SK-N-SH (cell line): ENCODE measurements at regions not wholly inside any gene's neighbourhood (a gene's known extent, or its start where the extent isn't known, plus 50 kb on each side); places are given as distances from the start of the nearest gene placed in this dataset.

Experiments
- CTCF ChIA-PET: fragments of 300-600, 350-600 bp; formaldehyde crosslinking; extraction: SDS; loops from one replicate; lab custom pipeline; 2021; lab: Yijun Ruan, JAX
- POLR2A ChIA-PET: fragments of 350-600 bp; sonication (Branson Sonifier 250); formaldehyde crosslinking; extraction: SDS; loops from one replicate; lab custom pipeline; 2020; ENCODE audit warnings: antibody characterized with exemption, inconsistent platforms; lab: Yijun Ruan, JAX
- DNase-seq: peaks from one replicate; pipeline ENCODE4 v3.0.0; 2012
- H2AFZ ChIP-seq: fragments of 200-600 bp; sonication (generic); 2 replicates; pipeline ENCODE4 v1.8.1; 2016; ENCODE audit warnings: antibody characterized with exemption, mild to moderate bottlenecking, low read depth
- H3F3A ChIP-seq: fragments of 200-600 bp; sonication (generic); replicated peaks from 2 replicates; pipeline ENCODE3; 2016; ENCODE audit warnings: antibody characterized with exemption, mild to moderate bottlenecking; ENCODE audit not compliant: insufficient read depth
- H3K27ac ChIP-seq, 2 experiments: fragments of 200-500 bp in 1 of 2; fragments of 200-600 bp in 1 of 2; sonication (Bioruptor generic) in 1 of 2; sonication (generic), shearing (Covaris generic) in 1 of 2; 2 replicates each; pipeline versions ENCODE4 v1.5.1 to v1.6.1; 2014 to 2016; ENCODE audit warnings: low read depth in 2 of 2, inconsistent platforms in 1 of 2, low read length in 1 of 2, mild to moderate bottlenecking in 1 of 2, mixed read lengths in 1 of 2
- H3K27me3 ChIP-seq: fragments of 200-600 bp; sonication (generic), shearing (Covaris generic); 2 replicates; pipeline ENCODE4 v1.6.1; 2016; ENCODE audit warnings: mixed run types; ENCODE audit not compliant: insufficient read depth
- H3K36me3 ChIP-seq, 2 experiments: fragments of 200-500 bp in 1 of 2; fragments of 200-600 bp in 1 of 2; sonication (Bioruptor generic) in 1 of 2; sonication (generic) in 1 of 2; replicated peaks in 1 of 2; 2 replicates each; pipeline versions ENCODE3 to v1.5.1; 2014 to 2016; ENCODE audit warnings: low read length in 1 of 2, mild to moderate bottlenecking in 1 of 2; ENCODE audit not compliant: insufficient read depth in 2 of 2, control insufficient read depth in 1 of 2
- H3K4me1 ChIP-seq, 2 experiments: fragments of 200-500 bp in 1 of 2; fragments of 200-600 bp in 1 of 2; sonication (Bioruptor generic) in 1 of 2; sonication (generic), shearing (Covaris generic) in 1 of 2; 2 replicates each; pipeline versions ENCODE4 v1.5.1 to v1.6.1; 2014 to 2016; ENCODE audit warnings: low read depth in 1 of 2, low read length in 1 of 2, mixed run types in 1 of 2; ENCODE audit not compliant: insufficient read depth in 2 of 2, control insufficient read depth in 1 of 2
- H3K4me2 ChIP-seq: fragments of 200-600 bp; sonication (generic), shearing (Covaris generic); 2 replicates; pipeline ENCODE4 v1.6.1; 2017; ENCODE audit warnings: mixed run types
- H3K4me3 ChIP-seq, 2 experiments: fragments of 200-500 bp in 1 of 2; fragments of 200-600 bp in 1 of 2; sonication (Bioruptor generic) in 1 of 2; sonication (generic), shearing (Covaris generic) in 1 of 2; 2 replicates each; pipeline versions ENCODE4 v1.5.1 to v1.8.1; 2014 to 2016; ENCODE audit warnings: low read depth in 2 of 2, inconsistent platforms in 1 of 2, low read length in 1 of 2, mild to moderate bottlenecking in 1 of 2, mixed read lengths in 1 of 2, moderate library complexity in 1 of 2
- H3K79me2 ChIP-seq: fragments of 200-600 bp; sonication (generic); 2 replicates; pipeline ENCODE4 v1.8.1; 2017; ENCODE audit warnings: mild to moderate bottlenecking; ENCODE audit not compliant: insufficient read depth
- H3K9ac ChIP-seq: fragments of 200-600 bp; sonication (generic); 2 replicates; pipeline ENCODE4 v1.6.1; 2017; ENCODE audit warnings: mixed run types
- H3K9me2 ChIP-seq: fragments of 200-600 bp; sonication (generic); 2 replicates; pipeline ENCODE4 v1.6.1; 2017; ENCODE audit warnings: mixed run types
- H3K9me3 ChIP-seq: fragments of 200-600 bp; sonication (generic); 2 replicates; pipeline ENCODE4 v1.6.1; 2017; ENCODE audit warnings: mixed run types, mild to moderate bottlenecking, moderate library complexity
- H4K20me1 ChIP-seq: fragments of 200-600 bp; sonication (generic); 2 replicates; pipeline ENCODE4 v1.6.1; 2017; ENCODE audit warnings: mild to moderate bottlenecking, mixed run types; ENCODE audit not compliant: insufficient read depth
- CHD2 ChIP-seq: fragments of 150-350 bp; IDR thresholded peaks from 2 replicates; pipeline ENCODE4 v1.6.1; 2018; ENCODE audit warnings: low read length; ENCODE audit not compliant: partially characterized antibody
- ELF1 ChIP-seq: IDR thresholded peaks from 2 replicates; pipeline ENCODE4 v1.4.0; 2012
- EP300 ChIP-seq, 2 experiments: IDR thresholded peaks; 2 replicates each; pipeline versions ENCODE4 v1.4.0 to v1.6.1; 2012; ENCODE audit warnings: borderline replicate concordance in 1 of 2, low read depth in 1 of 2, low read length in 1 of 2
- EZH2phosphoT487 ChIP-seq: fragments of 200-600 bp; sonication (generic); IDR thresholded peaks from 2 replicates; pipeline ENCODE4 v1.6.1; 2017; ENCODE audit warnings: low read depth, mixed run types, mild to moderate bottlenecking, antibody characterized with exemption, moderate library complexity, borderline replicate concordance
- FOSL2 ChIP-seq: IDR thresholded peaks from 2 replicates; pipeline ENCODE4 v1.4.0; 2012; ENCODE audit warnings: low read depth, mild to moderate bottlenecking, moderate library complexity, borderline replicate concordance
- FOXJ3 ChIP-seq: sonication (generic); formaldehyde crosslinking; IDR thresholded peaks from 2 replicates; pipeline ENCODE4 v1.5.1; 2020; ENCODE audit warnings: mild to moderate bottlenecking, missing genetic modification reagents
- IRF3 ChIP-seq: fragments of 150-350 bp; IDR thresholded peaks from 2 replicates; pipeline ENCODE4 v1.6.1; 2016; ENCODE audit warnings: mild to moderate bottlenecking, low read depth, low read length
- JUND ChIP-seq: IDR thresholded peaks from 2 replicates; pipeline ENCODE4 v1.4.0; 2012
- NFIC ChIP-seq: IDR thresholded peaks from 2 replicates; pipeline ENCODE4 v1.4.0; 2012; ENCODE audit warnings: borderline replicate concordance
- RCOR1 ChIP-seq: fragments of 150-350 bp; IDR thresholded peaks from 2 replicates; pipeline ENCODE4 v1.6.1; 2017; ENCODE audit warnings: antibody characterized with exemption, low read length
- REST ChIP-seq: IDR thresholded peaks from 2 replicates; pipeline ENCODE4 v1.6.1; 2012; ENCODE audit warnings: mild to moderate bottlenecking, low read depth, low read length, moderate library complexity
- RFX5 ChIP-seq: IDR thresholded peaks from 2 replicates; pipeline ENCODE4 v1.6.1; 2012; ENCODE audit warnings: mild to moderate bottlenecking, improper control_type of control experiment, low read length
- RXRA ChIP-seq: IDR thresholded peaks from 2 replicates; pipeline ENCODE4 v1.4.0; 2012; ENCODE audit warnings: low read depth, mild to moderate bottlenecking, borderline replicate concordance
- TCF12 ChIP-seq: IDR thresholded peaks from 2 replicates; pipeline ENCODE4 v1.4.0; 2012
- TEAD4 ChIP-seq: IDR thresholded peaks from 2 replicates; pipeline ENCODE4 v1.4.0; 2012; ENCODE audit warnings: mild to moderate bottlenecking, borderline replicate concordance; ENCODE audit not compliant: insufficient read depth
- YY1 ChIP-seq: IDR thresholded peaks from 2 replicates; pipeline ENCODE4 v1.4.0; 2012; ENCODE audit warnings: low read depth, mild to moderate bottlenecking
- WGBS: methylation state at CpG from one replicate; pipeline ENCODE4 v1.1.6; 2017; ENCODE audit warnings: low lambda C conversion rate; 5-methylcytosine and 5-hydroxymethylcytosine counted together
- TF ChIP-seq, protein P1 (sequence below): IDR thresholded peaks from 2 replicates; pipeline ENCODE4; 2012
- TF ChIP-seq, protein P2 (sequence below): fragments of 150-350 bp; IDR thresholded peaks from 2 replicates; pipeline ENCODE4 v1.6.1; 2017; ENCODE audit warnings: antibody characterized with exemption, low read length, low read depth, borderline replicate concordance
- TF ChIP-seq, protein P3 (sequence below): IDR thresholded peaks from 2 replicates; pipeline ENCODE4 v1.4.0; 2012; ENCODE audit warnings: low read depth, borderline replicate concordance

- Histone ChIP-seq H3K36me3 (peaks cover 0 to 7% of the 10 kb centered on the region in 2 experiments), H3F3A (peaks cover 8% of the 10 kb centered on the region), H2AFZ (no peak overlapping the region), H3K9me3 (0 out of 2 replicates have a peak, but pooled peaks cover 4% of the 10 kb centered on the region), H3K4me1 (no peaks in the 10 kb centered on the region), H3K27me3 (no peaks in the 10 kb centered on the region), H3K9ac (no peak overlapping the region), H3K4me3 (no peak overlapping the region), H3K9me2 (no peaks in the 10 kb centered on the region), H3K4me2 (no peak overlapping the region), H4K20me1 (no peaks in the 10 kb centered on the region), H3K27ac (no peak overlapping the region), H3K79me2 (no peaks in the 10 kb centered on the region)
- POLR2A ChIA-PET = no interaction called here
- TF ChIP-seq FOSL2 (peak; percentile 46), CHD2 (no peak), TCF12 (peak; percentile 44), REST (no peak), TEAD4 (0 out of 2 replicates have a peak, but pooled peaks have one; percentile 25), EP300 (IDR thresholded peaks at IDR 0.05; ENCODE audit: borderline replicate concordance in 1 of 2, low read depth in 1 of 2, low read length in 1 of 2) (0 out of 4 replicates have a peak, but pooled peaks of 1 of the 2 experiments have one; percentile 30), NFIC (peak; percentile 49), JUND (peak; percentile 40; the same call in 1 of the 2 replicates)
- TF ChIP-seq, protein P1, sequence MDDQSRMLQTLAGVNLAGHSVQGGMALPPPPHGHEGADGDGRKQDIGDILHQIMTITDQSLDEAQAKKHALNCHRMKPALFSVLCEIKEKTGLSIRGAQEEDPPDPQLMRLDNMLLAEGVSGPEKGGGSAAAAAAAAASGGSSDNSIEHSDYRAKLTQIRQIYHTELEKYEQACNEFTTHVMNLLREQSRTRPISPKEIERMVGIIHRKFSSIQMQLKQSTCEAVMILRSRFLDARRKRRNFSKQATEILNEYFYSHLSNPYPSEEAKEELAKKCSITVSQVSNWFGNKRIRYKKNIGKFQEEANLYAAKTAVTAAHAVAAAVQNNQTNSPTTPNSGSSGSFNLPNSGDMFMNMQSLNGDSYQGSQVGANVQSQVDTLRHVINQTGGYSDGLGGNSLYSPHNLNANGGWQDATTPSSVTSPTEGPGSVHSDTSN = peak; percentile 43
- TF ChIP-seq, protein P2, sequence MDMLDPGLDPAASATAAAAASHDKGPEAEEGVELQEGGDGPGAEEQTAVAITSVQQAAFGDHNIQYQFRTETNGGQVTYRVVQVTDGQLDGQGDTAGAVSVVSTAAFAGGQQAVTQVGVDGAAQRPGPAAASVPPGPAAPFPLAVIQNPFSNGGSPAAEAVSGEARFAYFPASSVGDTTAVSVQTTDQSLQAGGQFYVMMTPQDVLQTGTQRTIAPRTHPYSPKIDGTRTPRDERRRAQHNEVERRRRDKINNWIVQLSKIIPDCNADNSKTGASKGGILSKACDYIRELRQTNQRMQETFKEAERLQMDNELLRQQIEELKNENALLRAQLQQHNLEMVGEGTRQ = no peak
- CTCF ChIA-PET = no interaction called here
- WGBS = 7% methylated on average over 1 of the region's 1 CpG
- no peak for DNase-seq
Observed at GRCh38 chr4:106671716-106672115, 303.1 kb upstream of the GIMD1 start.

DNA sequence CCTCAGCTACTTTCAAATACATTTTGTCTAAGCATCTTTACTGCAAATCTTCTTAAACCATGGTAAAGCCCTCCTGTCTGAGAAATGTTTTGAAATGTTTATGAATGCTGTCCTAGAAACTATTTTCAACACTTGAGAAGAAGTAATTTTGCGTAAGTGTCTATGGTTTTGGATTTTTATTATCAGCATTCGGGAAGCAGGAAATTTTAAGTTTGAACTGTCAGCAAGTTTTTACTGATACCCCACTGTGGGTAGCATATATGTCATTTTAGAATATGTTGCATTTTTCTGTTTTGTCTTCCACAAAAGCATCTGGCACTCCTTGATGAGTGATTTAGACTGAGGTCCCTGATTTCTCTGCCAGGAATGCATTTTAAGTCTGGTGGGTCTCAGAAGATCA lies 302.4 kb upstream of the GIMD1 start:
- no peak overlapping the region for H3K4me2 ChIP-seq
- H3K79me2 ChIP-seq = no peaks in the 10 kb centered on the region
- H4K20me1 ChIP-seq = no peaks in the 10 kb centered on the region
- H3K9me3 ChIP-seq = 0 out of 2 replicates have a peak, but pooled peaks cover 4% of the 10 kb centered on the region
- H3K4me3 ChIP-seq = no peak overlapping the region
- no peak overlapping the region for H3K27ac ChIP-seq
- H2AFZ ChIP-seq = no peak overlapping the region
- H3K4me1 ChIP-seq = no peaks in the 10 kb centered on the region
- H3F3A ChIP-seq = peaks cover 5% of the 10 kb centered on the region
- DNase-seq = no peak
- no peaks in the 10 kb centered on the region for H3K27me3 ChIP-seq
- H3K36me3 ChIP-seq = peaks cover 0 to 7% of the 10 kb centered on the region in 2 experiments
- no peak overlapping the region for H3K9ac ChIP-seq
- POLR2A ChIA-PET = no interaction called here
- CTCF ChIA-PET = no interaction called here
- 66% methylated on average over 2 of the region's 2 CpGs for WGBS
- no peaks in the 10 kb centered on the region for H3K9me2 ChIP-seq
- TF ChIP-seq IRF3 (no peak), ELF1 (no peak), YY1 (no peak), RFX5 (no peak), RCOR1 (no peak), FOXJ3 (CRISPR knock-in tag) (no peak), RXRA (no peak), TEAD4 (no peak), CHD2 (no peak), EZH2phosphoT487 (no peak), NFIC (no peak)
- TF ChIP-seq, protein P3, sequence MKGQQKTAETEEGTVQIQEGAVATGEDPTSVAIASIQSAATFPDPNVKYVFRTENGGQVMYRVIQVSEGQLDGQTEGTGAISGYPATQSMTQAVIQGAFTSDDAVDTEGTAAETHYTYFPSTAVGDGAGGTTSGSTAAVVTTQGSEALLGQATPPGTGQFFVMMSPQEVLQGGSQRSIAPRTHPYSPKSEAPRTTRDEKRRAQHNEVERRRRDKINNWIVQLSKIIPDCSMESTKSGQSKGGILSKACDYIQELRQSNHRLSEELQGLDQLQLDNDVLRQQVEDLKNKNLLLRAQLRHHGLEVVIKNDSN = no peak
